Peyer's patch (tissue), 4 donors: ENCODE measurements at regions not wholly inside any gene's neighbourhood (a gene's known extent, or its start where the extent isn't known, plus 50 kb on each side); places are given as distances from the start of the nearest gene placed in this dataset.

Experiments used
- DNase-seq, 3 donors: peaks; one replicate each; pipeline ENCODE4 v3.0.0-alpha.2; 2017 to 2019
- H3K27ac ChIP-seq, 4 donors: fragments of 200-600 bp; sonication (generic); one replicate each; pipeline ENCODE4 v1.5.1; 2016 to 2019
- H3K27me3 ChIP-seq, 2 donors: fragments of 200-600 bp; sonication (generic); one replicate each; pipeline ENCODE4 v1.5.1; 2019
- H3K36me3 ChIP-seq, 3 donors: fragments of 200-600 bp; sonication (generic); one replicate each; pipeline ENCODE4 v1.5.1; 2016 to 2019
- H3K4me1 ChIP-seq, 4 donors: fragments of 200-600 bp; sonication (generic); one replicate each; pipeline ENCODE4 v1.5.1; 2016 to 2019
- H3K4me3 ChIP-seq, 4 donors: fragments of 200-600 bp; sonication (generic); 1 replicate in 3 of 4; 2 replicates in 1 of 4; pipeline ENCODE4 v1.5.1; 2016 to 2019; ENCODE audit warnings: mild to moderate bottlenecking in 1 of 4
- H3K9me3 ChIP-seq, 4 donors: fragments of 200-600 bp; sonication (generic); one replicate each; pipeline ENCODE4 v1.5.1; 2016 to 2019; ENCODE audit warnings: mild to moderate bottlenecking in 1 of 4
- CTCF ChIP-seq, 6 experiments: fragments of 450-650 bp in 4 of 6; fragments of 200-600 bp in 2 of 6; sonication (generic) in 1 of 6; IDR thresholded peaks; one replicate each; pipeline ENCODE4 v1.5.1; 2017 to 2019; ENCODE audit warnings: antibody characterized with exemption in 6 of 6, mild to moderate bottlenecking in 3 of 6, moderate library complexity in 1 of 6
- POLR2A ChIP-seq, 2 donors: fragments of 450-650 bp; IDR thresholded peaks; one replicate each; pipeline ENCODE4 v1.5.1; 2017; ENCODE audit warnings: antibody characterized with exemption in 2 of 2, mild to moderate bottlenecking in 2 of 2, moderate library complexity in 2 of 2

- no peaks in the 10 kb centered on the region for H3K4me1 ChIP-seq
- H3K4me3 ChIP-seq, result no peak overlapping the region
- H3K36me3 ChIP-seq, result no peaks in the 10 kb centered on the region
- no peaks in the 10 kb centered on the region for H3K9me3 ChIP-seq
- no peak overlapping the region for H3K27ac ChIP-seq
- H3K27me3 ChIP-seq, result no peaks in the 10 kb centered on the region
- TF ChIP-seq POLR2A (IDR thresholded peaks at IDR 0.05) (no peak), CTCF (IDR thresholded peaks at IDR 0.05) (no peak)
- DNase-seq, result no peak
Observed at GRCh38 chr20:39195582-39196021, 233.5 kb downstream of the DHX35 start.

- Histone ChIP-seq H3K36me3 (no peaks in the 10 kb centered on the region), H3K9me3 (no peaks in the 10 kb centered on the region), H3K27me3 (no peaks in the 10 kb centered on the region), H3K27ac (no peak overlapping the region), H3K4me3 (no peak overlapping the region), H3K4me1 (no peaks in the 10 kb centered on the region)
- no peak for DNase-seq
- TF ChIP-seq CTCF (IDR thresholded peaks at IDR 0.05) (no peak), POLR2A (IDR thresholded peaks at IDR 0.05) (no peak)
Observed at GRCh38 chr20:39190666-39191570, 228.8 kb downstream of the DHX35 start.

- no peaks in the 10 kb centered on the region for H3K27me3 ChIP-seq
- H3K36me3 ChIP-seq, result no peaks in the 10 kb centered on the region
- no peaks in the 10 kb centered on the region for H3K4me1 ChIP-seq
- no peak overlapping the region for H3K4me3 ChIP-seq
- DNase-seq, result no peak
- TF ChIP-seq CTCF (IDR thresholded peaks at IDR 0.05) (no peak), POLR2A (IDR thresholded peaks at IDR 0.05) (no peak)
- H3K27ac ChIP-seq, result no peak overlapping the region
- H3K9me3 ChIP-seq, result peaks cover 0 to 5% (median 0%) of the 10 kb centered on the region in 4 donors
Observed at GRCh38 chr20:39188266-39188765, 226.2 kb downstream of the DHX35 start.

- no peak overlapping the region for H3K4me3 ChIP-seq
- no peaks in the 10 kb centered on the region for H3K27me3 ChIP-seq
- no peak overlapping the region for H3K27ac ChIP-seq
- H3K4me1 ChIP-seq, result no peaks in the 10 kb centered on the region
- no peak for DNase-seq
- TF ChIP-seq POLR2A (IDR thresholded peaks at IDR 0.05) (no peak), CTCF (IDR thresholded peaks at IDR 0.05) (no peak)
- H3K9me3 ChIP-seq, result peaks cover 0 to 5% (median 0%) of the 10 kb centered on the region in 4 donors
- no peaks in the 10 kb centered on the region for H3K36me3 ChIP-seq
Observed at GRCh38 chr20:39181490-39181889, 219.3 kb downstream of the DHX35 start.

GRCh38 chr20:39176457-39176856 lies 214.3 kb downstream of the DHX35 start:
- no peaks in the 10 kb centered on the region for H3K9me3 ChIP-seq
- no peaks in the 10 kb centered on the region for H3K27me3 ChIP-seq
- no peak overlapping the region for H3K27ac ChIP-seq
- no peaks in the 10 kb centered on the region for H3K4me1 ChIP-seq
- H3K4me3 ChIP-seq, result no peak overlapping the region
- TF ChIP-seq CTCF (IDR thresholded peaks at IDR 0.05) (no peak), POLR2A (IDR thresholded peaks at IDR 0.05) (no peak)
- H3K36me3 ChIP-seq, result no peaks in the 10 kb centered on the region
- DNase-seq, result no peak
